NCI-H510A treated with DMSO at 0.1 percent for 48 hours (cell line): ENCODE measurements at regions not wholly inside any gene's neighbourhood (a gene's known extent, or its start where the extent isn't known, plus 50 kb on each side); places are given as distances from the start of the nearest gene placed in this dataset.
"Not testable (repeated sequence)": the region's sequence is repeated elsewhere in the genome, so short reads cannot be mapped to it uniquely, and the experiment has no call there.

Source experiments
- DNase-seq: peaks from one replicate; lab custom pipeline; 2025; lab: John Stamatoyannopoulos, UW

DNA sequence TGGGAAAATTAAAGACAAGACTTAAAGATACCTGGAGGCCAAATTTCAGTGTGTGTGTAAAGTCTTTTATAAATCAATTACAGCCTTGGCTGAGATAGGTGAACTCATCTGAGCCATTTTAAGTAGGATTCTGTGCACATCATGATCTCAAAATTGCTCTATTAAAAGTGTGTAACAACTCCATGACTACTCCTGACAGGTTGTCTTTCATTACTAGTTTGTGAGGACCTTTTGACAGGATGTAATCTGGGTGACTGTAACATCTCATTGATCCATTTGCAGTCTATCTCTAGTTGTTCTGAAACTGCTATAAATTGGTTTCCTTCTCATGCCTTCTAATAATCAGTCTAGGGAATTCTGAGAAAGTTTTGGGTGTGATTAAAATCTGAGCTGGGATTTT is 753.3 kb downstream of the SLITRK5 start:
- no peak for DNase-seq

DNA sequence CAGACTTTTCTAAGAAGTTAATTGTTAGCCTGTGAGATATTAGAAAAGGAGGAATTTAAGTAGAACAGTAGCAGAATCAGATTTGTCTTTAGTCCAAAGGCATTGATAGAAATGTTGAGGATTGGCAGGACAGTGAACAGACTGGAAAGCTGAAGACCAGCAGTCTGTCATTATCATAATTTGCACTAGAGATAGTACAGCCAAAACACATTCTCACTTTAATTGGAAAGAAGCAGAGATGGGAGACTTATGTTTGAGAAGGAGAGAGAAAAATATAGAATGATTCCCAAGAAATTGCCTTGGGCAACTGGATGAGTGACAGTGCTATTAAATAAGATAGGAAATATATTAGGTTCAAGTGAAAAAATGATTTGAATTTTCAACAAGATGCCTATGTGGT is 755.5 kb downstream of the SLITRK5 start:
- DNase-seq, result no peak

DNA sequence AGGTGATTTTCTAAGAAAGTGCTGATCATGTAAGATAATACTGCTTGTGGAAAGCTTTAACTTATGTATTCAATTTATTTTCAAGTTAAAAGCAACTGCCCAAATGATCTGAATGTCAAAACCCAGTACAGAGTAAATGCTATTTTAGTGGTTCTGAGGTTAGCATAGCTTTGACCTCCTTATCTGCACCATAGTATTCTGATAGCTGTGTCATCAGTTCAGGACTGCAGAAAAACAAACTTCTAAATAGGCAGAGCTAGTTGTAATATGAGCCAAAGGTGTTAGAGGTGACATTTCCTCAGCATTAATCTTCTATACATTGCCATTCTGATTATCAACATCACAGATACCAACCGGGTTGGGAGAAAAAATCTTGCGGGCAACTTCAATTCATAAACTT is 758.7 kb downstream of the SLITRK5 start:
- DNase-seq, result peak; percentile 42

DNA sequence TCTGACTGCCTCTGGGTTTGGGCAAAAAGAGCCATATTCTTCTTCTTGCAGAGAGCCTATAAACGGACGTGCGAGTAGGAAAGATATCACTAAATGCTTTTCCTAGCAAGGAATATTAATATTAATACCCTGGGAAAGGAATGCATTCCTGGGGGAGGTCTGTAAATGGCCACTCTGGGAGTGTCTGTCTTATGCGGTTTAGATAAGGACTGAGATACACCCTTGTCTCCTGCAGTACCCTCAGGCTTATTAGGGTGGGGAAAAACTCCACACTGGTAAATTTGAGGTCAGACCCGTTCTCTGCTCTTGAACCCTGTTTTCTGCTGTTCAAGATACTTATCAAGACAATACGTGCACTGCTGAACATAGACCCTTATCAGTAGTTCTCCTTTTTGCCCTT is 763.8 kb downstream of the SLITRK5 start:
- DNase-seq, result no peak

DNA sequence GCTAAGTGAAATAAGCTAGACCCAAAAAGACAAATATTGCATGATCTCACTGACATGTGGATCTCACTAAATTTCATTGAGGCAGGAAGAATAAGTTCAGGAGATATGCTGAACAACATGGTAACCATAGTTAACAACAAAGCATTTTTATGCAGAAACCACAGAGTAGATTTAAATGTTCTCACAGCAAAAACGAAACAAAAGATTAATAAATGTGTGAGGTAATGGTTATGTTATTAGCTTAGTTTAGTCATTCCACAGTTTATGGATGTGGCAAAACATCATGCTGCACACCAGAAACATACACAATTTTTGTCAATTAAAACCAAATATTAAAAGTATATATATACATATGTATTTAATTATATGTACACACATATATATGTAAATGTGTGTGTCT is 765.8 kb downstream of the SLITRK5 start:
- no peak for DNase-seq

DNA sequence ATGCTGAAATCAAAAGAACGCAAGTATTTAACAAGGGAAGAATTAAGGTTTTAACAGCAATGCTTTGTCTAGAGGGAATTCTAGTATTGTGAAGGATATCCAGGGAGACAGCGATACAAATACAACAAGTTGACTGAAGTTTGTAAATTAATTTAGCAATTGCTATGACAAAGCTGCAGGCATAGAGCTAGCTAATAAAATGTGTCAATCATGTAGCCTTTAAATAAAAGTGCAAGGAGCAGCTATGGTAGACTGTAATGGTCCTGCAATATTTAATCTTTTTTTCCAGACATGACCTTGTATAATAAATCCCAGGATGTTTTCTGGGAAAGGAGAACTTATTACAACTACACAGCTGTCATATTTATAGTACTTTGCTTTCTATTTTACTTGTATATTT is 779.3 kb downstream of the SLITRK5 start:
- DNase-seq, result no peak

DNA sequence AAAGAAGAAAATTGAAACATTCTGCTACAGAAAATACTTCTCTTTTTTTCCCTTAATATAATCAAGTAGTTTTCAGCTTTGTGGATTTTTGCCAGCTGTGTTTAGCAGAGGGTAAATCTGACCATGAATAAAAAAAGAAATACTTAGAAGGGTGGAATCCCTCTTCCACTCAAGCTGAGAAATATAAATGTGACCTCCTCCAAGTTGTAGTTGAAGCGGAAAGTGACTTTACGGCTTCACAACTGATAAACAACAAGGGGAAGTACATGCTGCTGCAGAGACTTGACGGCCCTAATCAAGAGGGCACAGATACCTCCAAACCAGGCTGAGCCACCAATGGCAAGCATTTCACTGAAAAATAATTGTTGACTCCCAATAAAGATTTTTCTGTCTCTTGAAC is 785.0 kb downstream of the SLITRK5 start:
- DNase-seq, result no peak

DNA sequence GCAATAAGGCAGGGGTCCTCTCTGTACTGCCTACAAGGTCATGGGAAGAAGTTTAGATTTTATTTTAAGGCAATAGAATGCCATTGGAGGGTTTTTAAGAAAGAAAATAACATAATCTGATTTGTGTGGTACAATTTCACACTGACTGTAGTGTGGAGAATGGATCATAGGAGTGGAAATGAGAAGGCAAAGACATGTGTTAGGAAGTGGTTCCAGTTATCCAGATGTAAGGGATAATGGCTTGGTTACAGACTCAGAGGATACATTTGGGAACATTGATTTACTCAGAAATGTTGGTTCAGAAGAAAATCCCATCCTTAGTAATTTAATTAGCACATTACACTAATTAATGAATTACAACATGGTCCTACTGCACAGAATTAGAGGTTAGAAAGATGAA is 788.2 kb downstream of the SLITRK5 start:
- DNase-seq, result no peak

DNA sequence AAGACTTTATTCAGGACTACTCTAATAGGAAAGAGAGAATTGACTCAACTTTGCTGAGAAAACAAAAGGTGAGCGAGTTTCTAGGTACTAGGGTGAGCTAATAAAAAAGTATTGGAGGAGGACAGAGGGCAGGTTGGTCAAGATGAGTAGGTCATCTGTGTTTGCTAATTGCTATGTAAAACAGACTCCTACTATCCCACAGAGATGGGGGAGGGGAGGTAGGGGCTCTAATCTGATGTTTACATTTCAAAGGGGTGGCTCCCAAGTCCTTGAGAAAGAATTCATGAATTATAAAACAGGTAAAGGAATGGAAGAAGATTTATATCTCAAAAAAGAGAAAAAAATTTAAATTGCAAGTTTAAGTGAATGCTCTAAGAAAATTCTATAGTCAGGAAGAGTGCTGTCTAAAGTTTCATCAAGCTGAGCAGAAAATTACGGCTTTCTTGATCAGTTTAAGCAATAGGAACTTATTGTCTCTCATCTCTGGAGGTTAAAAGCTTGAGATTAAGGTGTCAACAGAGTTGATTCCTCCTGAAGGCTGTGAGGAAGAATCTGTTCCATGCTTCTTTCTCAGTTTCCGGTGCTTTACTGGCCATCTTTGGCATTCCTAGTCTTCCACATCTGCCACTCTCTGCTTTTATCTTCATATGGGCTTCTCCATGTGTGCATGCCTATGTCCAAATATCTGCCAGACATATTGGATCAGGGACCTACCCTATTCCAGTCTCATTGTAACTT is 790.3 kb downstream of the SLITRK5 start:
- DNase-seq, result no peak

DNA sequence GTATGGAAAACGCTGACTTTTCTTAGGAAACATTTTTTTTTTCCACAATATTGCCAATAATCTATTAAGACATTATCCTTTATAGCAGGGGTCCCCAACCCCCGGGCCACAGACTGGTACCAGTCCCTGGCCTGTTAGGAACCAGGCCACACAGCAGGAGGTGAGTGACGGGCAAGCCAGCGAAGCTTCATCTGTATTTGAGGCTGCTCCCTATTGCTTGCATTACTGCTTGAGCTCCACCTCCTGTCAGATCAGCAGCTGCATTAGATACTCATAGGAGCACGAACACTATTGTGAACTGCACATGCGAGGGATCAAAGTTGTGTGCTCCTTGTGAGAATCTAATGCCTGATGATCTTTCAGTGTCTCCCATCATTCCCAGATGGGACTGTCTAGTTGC is 793.7 kb downstream of the SLITRK5 start:
- DNase-seq, result no peak

DNA sequence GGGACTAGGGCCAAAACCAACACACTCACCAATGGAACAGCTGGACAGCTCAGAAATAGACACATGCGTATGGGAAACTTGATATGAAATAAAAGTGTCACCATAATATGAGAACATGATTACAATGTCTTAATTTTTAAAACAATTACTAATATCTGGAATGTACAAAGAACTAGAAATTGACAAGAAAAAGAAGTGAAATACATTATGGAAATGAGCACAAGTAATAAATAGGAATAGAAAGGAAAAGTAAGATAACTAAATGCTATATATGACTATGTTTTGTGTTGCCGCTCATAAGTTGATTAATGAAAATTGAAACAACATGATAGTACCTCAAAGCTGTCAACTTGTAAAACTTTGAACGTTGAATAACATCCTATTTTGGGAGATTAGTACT is 801.1 kb downstream of the SLITRK5 start:
- DNase-seq, result no peak

DNA sequence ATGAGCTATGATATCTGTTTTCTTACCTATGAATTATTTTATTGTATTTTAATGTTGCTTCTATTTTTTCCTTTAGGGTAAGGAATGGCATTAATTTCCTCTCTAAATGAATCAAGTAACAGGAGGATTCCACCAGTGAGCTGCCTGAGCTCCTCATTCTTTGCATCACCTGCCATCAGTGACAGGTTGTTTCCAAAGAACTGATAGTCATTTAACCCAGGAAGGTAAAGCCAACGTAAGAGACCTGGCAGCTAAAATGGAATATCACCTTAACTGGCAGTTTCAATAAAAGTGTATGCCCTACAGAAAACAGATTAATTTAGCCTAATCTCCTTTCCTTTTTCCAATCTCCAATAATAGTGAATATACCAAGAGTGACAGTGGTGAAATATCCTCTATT is 812.0 kb downstream of the SLITRK5 start:
- DNase-seq, result no peak

DNA sequence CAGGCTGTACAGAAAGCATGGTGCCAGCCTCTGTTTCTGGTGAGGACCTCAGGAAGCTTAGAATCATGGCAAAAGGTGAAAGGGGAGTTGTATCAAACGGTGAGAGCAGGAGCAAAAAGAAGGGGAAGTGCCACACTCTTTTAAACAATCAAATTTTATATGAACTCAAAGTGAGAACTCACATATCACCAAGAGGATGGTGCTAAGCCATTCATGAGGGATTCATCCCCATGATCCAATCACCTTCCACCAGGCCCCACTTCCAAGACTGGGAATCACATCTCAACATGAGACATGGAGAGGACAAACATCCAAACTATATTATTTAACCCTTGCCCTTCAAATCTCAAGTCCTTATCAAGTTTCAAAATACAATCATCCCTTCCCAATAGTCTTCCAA is 836.7 kb downstream of the SLITRK5 start:
- no peak for DNase-seq

DNA sequence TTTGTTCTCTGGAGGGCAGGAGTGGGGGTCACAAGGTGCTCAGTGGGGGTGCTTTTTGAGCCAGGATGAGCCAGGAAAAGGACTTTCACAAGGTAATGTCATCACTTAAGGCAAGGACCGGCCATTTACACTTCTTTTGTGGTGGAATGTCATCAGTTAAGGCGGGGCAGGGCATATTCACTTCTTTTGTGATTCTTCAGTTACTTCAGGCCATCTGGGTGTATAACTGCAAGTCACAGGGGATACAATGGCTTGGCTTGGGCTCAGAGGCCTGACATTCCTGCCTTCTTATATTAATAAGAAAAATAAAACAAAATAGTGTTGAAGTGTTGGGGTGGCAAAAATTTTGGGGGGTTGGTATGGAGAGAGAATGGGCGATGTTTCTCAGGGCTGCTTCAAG is 841.8 kb downstream of the SLITRK5 start:
- DNase-seq, result not testable (repeated sequence)

DNA sequence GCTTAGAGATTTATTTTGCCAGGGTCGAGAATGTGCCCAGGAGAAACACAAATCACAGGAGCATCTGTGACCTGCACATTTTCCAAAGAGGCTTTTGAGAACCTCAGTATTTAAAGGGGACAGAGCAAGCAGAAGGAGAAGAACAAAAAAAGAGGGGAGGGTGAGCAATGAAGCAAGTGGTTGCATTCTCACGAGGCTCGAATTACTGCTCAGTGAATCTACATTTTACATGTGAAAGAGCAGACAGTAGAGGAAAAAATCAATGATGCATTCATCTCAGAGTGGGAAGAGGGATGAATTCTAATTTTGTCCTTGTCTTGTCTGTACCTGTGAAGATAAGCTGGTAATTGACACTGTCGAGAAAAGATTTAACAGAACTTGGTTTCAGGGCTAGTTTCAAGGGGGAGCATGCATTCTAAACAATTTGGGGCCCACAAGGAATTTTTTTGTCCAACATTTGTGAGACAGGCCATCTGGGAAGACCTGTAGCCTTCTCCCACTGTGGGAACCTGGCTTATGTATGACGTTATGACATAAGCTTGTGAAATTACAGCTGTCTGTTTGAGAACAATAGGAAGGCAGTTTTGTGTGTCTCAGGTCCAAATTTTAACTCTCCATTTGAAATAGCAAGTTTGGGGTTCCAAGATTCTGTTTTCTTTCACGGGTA is 855.1 kb downstream of the SLITRK5 start:
- DNase-seq, result no peak

DNA sequence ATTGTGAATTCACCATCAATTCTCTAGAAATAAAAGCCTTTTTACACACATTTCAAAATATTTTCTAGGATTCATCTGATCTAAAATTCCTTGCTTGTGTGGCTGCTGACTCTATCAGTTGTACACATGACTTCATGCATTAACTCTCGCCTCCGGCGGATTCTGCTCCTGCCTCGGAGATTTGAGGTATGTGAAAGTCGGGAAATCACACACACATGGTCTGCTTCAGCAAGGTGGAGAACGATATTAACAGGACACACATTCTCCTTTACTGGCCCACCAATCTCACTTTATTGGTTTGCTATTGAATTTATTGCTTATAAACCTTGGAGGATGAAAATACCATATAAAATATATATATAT is 855.7 kb downstream of the SLITRK5 start:
- no peak for DNase-seq

DNA sequence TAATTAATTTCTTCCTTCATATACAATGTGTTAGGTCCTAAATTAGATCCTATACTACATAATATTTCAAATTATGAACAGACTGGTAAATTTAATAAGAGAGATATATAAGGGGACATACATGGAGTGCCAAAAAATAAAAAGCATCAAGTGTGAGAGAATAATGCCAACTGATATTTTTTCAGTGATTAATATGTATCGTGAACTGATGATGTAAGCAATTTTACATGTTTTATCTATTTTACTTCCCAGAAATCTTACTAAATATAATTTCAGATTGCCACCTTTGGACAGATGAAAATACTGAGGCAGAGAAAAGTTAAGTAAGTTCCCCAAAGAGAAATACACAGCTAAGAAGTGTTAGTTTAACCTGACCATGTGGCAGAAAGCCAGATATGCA is 870.8 kb downstream of the SLITRK5 start:
- no peak for DNase-seq

DNA sequence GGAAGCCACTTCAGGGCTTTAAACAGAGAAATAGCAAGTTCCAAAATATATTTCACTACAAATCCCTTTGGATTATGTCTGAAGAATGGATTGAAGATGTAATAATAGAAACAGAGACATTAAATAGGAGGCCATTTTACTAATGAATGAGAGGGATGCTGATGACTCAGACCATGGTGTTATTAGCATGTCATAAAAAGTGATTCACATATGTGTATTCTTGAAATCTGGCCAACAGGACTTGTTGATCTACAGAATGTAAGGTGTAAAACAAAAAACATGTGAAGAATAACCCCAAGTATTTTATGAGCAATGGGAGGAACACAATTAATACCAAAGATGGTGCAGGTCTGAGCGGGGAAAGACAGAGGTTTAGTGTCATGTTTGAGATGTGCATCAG is 873.7 kb downstream of the SLITRK5 start:
- DNase-seq, result no peak

DNA sequence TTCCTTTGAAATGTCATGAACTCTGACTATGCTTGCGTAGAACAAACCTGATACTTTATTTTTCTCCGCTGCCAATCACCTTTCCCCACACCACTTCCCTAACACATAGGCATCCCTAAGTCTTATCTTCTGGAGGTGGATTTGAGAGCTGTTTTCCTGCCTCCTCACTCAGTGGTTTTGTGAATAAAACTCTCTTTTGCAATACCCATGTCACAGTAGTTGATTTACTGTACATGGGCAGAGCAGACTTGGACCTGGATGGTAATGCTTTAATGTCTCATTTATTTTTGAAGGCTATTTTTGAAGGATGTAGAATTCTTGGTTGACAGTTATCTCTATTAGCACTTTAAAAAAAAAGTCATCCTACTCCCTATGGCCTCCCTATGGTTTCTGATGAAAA is 881.8 kb downstream of the SLITRK5 start:
- DNase-seq, result no peak

DNA sequence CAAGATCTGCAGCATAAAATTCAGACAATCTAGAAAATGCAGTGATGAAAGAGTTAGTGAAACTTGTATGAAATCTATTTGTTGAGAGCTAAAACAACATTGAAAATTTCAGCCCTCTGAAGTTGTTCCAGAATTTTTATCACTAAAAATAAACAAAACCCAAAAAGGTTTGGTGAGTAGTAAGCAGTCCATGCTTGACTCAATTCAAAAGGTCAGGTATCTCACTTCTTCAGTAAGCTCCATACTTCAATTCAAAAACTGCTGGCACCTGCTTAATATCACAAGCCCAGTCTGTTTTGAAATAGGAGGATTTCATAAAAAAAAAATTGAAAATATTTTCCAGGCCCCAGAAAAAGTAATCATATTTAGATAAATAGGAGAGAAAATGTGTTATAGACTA is 894.4 kb downstream of the SLITRK5 start:
- DNase-seq, result no peak

DNA sequence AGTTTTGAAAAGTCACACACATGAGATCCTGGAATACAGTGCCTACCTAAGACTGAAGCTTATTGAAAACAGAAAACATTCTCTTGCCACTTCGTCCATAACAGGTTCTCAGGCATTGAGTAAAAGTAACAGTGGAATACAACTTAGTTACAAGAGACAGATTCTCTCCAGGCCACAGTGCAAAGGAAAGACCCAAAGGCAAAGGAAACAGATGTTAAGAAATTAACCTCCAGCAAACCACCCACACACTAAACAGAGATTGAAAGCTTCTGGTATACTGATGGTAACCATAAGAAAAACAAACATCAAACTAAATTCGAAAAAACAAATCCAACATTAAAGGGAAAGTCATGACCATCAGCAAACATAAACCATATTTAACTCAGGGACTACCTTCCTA is 914.7 kb downstream of the SLITRK5 start:
- DNase-seq, result no peak

DNA sequence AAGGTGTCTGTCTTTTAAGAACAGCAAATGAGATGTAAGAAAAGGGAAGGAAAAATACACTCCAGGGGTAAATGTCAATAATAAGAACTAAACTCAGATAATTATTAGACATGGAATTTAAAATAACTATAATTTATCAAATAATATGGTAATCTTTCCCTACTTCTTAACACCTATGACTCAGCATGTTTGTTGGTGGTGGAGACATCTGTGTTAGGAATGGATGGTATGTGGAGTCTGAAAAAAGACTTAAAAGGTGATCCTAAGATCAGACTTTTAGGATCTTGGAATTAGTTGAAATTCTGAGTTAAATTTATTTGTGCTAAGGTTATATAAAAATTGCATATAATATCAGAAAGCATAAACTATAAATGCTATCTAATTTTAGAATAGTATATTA is 915.1 kb downstream of the SLITRK5 start:
- DNase-seq, result no peak

DNA sequence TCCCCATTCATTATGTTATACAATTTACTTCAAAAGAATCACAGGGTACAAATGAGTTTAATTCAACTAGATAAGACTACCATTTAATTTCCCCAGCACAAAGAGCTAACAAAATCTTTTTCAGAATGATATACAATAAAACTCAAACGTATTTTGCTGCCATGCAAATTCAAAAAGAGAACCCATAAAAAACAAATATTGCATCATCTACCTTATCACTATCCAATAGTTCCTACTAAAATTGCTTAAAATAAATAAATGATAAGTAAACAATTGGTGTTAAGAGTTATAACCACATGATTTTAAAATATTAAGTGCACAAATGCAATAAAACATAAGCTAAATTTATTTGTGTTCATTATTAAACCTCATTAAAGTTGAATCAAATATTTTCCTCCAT is 919.4 kb downstream of the SLITRK5 start:
- DNase-seq, result no peak

DNA sequence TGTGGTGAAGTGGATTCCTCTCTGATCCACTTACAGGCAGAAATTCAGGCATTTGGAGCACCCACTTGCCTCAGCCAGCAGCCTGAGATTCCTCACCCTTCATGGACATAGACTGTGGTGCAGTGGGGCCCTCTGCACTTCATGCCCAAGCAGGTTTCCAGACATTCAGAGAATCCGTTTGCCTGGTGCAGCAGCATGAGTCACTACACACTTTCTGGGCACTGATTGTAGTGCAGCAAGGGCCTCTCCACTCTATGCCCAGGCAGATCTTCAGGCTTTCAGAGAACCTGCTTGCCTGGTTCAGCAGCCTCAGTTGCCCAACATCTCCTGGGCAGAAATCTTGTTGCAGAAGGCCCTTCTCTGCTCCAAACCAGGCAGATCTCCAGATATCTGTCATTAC is 920.9 kb downstream of the SLITRK5 start:
- no peak for DNase-seq
